Mesenteric fat pad (tissue), 1 donor: ENCODE measurements at regions not wholly inside any gene's neighbourhood (a gene's known extent, or its start where the extent isn't known, plus 50 kb on each side); places are given as distances from the start of the nearest gene placed in this dataset.

Source experiments
- DNase-seq: peaks from one replicate; pipeline ENCODE4 v3.0.0-alpha.2; 2020; ENCODE audit warnings: low spot score
- donor health status: DM: yes; HTN: yes; CAD: no.

DNA sequence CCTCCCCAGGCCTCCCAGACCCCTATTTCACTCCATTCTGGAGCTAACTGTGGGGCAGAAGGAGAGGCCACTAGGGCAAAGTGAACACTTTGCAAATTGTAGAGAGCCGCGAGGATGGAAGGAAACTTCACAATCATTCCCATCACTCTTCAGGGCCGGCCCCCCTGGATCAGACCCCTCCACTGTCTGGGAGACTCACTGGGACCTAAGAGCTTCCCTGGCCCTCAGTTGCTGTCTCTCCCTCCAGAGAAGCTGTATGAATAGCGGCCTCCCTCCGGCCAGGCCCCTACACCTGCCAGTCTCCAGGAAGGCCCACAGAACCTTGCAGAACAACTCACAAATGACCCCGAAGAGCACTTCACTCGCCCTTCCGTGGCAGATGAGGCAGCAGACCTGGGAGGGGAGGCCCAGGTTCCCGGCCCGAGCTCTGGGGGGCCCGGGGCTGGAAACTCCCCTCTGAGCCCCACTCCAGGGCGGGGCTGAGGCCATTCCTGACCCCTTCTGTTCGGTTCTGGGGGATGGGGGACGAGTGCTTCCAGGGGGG lies 141.9 kb upstream of the IER5L start:
- peak; percentile 83 for DNase-seq

DNA sequence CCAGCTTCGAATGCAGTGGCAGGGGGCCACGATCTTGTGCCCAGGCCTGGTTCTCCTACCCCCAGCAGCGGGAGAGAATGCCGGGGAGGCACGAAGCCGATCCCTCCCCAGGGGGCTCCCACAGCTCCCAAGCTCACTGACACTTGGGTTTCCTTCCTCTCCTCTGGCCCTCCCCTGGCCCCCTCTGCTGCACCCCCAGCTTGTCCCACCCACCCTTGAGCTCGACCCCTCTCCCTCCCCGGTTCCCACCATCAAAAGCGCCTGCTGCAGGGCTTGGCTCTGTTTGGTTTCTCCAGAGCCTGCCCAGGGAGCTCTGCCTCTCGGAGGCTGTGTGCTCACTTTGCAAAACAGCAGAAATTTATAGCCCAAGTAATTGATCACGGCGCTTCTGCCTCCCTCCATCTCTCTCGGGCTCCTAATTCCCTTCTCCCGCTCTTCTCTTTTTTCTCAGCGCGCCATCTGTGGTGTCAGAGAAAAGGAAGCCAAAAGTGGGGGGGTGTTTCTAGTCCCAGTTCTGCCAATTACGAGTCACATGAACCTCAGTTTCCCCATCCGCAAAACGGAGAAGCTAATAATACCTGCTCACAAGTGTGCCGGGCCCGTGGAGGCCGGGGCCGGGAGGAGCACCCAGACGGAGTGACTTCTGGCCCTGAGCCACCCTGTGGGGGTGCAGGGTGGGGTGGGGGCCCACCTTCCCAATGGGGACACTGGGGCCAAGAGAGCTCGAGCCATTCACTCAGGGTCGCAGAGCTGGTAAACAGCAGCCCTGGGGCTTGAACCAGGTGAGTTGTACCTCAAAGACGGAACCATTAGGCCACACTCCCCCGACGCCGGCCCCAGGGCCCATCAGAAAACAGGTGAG lies 141.2 kb upstream of the IER5L start:
- peak; percentile 81 for DNase-seq

GRCh38 chr9:129318121-129319075 lies 140.3 kb upstream of the IER5L start:
- DNase-seq: peak; percentile 89

GRCh38 chr9:129317179-129318011 lies 139.3 kb upstream of the IER5L start:
- DNase-seq: peak; percentile 68

- peak; percentile 73 for DNase-seq
Observed at GRCh38 chr9:129316281-129317030, 138.4 kb upstream of the IER5L start.

- DNase-seq: peak; percentile 73
Observed at GRCh38 chr9:129313331-129313955, 135.4 kb upstream of the IER5L start.

DNA sequence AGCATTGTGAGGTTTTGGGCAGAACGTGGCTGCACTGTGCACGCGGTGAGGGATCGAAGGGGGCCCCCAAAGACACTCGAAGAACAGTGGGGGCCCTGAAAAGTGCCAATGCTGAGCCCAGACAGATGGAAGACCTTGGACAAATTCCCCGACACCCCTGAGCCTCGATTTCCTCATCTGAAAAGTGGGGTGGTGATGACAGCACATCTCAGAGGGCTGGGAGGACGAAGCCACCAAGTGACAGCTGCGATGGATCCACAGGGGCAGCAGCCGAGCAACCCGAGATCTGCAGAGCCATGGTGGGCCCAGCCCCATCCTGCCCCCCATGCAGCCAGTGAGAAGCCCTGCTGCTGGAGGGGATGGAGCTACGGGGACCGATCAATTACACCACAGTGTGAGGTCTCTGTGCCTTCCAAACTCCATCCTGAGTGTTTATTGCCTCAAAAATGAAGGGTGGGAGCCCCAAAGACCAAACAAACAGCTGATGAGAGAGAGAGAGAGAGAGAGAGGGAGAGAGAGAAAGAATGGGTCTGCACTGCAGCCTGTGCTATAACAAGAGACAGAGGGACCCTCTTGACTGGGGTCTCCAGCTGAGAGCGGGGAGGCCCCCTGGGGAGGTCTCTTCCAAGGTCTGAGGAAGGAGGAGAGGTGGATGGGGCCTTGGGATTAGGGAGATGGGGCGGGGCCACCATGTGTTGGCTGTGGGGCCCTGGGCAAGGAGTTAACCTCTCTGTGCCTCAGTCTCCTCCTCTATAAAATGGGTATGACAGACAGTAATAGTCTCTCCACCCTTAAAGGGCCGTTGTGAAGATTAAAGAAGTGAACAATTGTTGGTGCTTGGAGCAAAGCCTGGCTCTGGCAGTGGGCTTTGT lies 134.4 kb upstream of the IER5L start:
- DNase-seq: peak; percentile 65

GRCh38 chr9:129311643-129312042 lies 133.6 kb upstream of the IER5L start:
- DNase-seq: peak; percentile 35

GRCh38 chr9:129310666-129311350 lies 132.7 kb upstream of the IER5L start:
- DNase-seq: peak; percentile 69

GRCh38 chr9:129309906-129310305 lies 131.8 kb upstream of the IER5L start:
- peak; percentile 55 for DNase-seq

DNA sequence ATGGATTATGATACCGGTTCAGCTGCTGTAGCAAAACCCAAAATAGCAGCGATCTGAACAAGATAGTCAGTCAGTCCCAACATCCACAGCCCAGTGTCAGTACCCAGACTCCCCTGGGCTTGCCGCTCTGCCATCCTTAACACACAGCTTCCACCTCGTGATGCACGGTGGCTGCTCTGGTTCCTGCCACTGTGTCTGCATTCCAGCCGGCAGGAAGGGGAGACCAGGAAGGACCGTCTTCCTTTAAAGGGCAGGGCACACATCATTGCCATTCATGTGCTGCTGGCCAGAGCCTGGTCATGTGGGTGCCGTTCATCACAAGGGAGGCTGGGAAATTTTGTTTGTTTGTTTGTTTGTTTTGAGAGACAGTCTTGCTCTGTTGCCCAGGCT lies 131.0 kb upstream of the IER5L start:
- peak; percentile 33 for DNase-seq

DNA sequence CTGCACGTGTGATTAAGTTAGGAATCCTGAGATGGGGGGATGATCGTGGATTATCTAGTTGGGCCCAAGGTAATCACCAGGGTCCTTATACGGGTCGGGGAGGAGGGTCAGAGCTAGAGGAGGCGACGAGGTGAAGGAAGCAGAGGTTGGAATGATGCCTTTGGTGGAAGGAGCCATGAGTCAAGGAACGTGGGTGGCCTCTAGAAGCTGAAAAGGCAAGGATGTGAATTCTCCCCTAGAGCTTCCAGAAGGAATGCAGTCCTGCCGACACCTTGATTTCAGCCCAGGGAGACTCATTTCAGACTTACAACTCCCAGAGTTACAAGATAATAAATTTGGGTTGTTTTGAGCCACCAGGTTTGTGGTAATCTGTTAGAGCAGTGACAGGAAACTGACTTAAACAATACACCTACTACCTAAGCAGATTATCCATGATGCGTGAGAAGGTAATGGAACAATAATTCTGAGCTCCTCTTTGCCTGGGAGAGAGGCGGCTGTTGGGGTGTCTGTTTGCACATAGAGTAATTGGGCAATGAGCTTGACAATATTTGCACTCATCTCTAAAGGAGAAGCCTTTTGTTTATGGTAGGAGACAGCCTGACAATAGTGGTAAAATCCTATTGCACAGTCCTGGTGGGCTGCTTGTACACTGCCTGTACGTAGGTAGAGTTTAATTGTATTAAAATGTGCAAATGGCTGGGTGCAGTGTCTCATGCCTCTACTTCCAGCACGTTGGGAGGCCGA lies 129.3 kb upstream of the IER5L start:
- DNase-seq: peak; percentile 3

DNA sequence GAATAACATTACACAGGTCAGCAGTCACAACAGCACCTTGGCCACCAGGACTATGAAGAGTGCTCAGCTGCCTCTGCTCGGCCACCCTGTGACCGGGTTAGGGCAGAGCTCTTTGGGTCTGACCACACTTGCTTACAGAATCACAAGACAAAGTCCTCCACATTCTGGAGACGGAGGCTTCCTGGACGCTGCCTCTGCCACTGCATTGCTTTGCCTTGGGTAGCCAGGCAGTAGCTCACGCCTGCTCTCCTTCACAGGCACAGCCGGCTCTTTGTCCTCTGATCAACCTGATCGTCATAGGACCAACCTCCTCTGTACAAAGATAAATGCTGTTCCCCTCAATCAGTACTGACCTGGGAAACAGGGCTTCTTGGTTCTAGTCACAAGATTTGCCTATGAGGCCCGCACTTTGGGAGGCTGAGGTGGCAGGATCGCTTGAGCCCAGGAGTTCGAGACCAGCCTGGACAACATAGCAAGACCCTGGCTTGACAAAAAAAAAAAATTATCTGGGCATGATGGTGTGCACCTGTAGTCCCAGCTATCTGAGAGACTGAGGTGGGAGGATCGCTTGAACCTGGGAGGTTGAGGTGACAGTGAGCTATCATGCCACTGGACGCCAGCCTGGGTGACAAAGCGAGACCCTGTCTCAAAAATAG lies 128.4 kb upstream of the IER5L start:
- DNase-seq: peak; percentile 64

- DNase-seq: peak; percentile 64
Observed at GRCh38 chr9:129305246-129305645, 127.2 kb upstream of the IER5L start.

- no peak for DNase-seq
Observed at GRCh38 chr9:129301941-129302340, 123.9 kb upstream of the IER5L start.

DNA sequence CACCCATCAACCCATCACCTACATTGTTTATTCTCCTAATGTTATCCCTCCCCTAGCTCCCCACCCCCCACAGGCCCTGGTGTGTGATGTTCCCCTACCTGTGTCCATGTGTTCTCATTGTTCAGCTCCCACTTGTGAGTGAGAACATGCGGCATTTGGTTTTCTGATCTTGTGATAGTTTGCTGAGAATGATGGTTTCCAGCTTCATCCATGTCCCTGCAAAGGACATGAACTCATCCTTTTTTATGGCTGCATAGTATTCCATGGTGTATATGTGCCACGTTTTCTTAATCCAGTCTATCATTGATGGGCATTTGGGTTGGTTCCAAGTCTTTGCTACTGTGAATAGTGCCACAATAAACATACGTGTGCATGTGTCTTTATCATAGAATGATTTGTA lies 118.1 kb upstream of the IER5L start:
- DNase-seq: peak; percentile 8

- DNase-seq: peak; percentile 69
Observed at GRCh38 chr9:129291041-129291501, 113.0 kb upstream of the IER5L start.
